Kidney epithelial cell (primary cell): ENCODE measurements at regions not wholly inside any gene's neighbourhood (a gene's known extent, or its start where the extent isn't known, plus 50 kb on each side); places are given as distances from the start of the nearest gene placed in this dataset.

ENCODE experiments used
- DNase-seq: peaks from one replicate; pipeline ENCODE4 v3.0.0-alpha.2; 2010; ENCODE audit warnings: low read depth
- H3K27me3 ChIP-seq: 2 replicates; pipeline ENCODE4 v1.6.0; 2011; ENCODE audit warnings: low read length; ENCODE audit not compliant: control insufficient read depth, insufficient read depth
- H3K36me3 ChIP-seq: 2 replicates; pipeline ENCODE4 v1.5.1; 2011; ENCODE audit warnings: low read length; ENCODE audit not compliant: control insufficient read depth, insufficient read depth
- H3K4me3 ChIP-seq: 2 replicates; pipeline ENCODE4 v1.5.1; 2011; ENCODE audit warnings: low read depth, mild to moderate bottlenecking, control low read depth, low read length
- TF ChIP-seq, protein P1 (sequence below): IDR thresholded peaks from 2 replicates; pipeline ENCODE4 v1.5.1; 2011; ENCODE audit warnings: mild to moderate bottlenecking, moderate library complexity, low read length, control low read depth, inconsistent platforms; ENCODE audit not compliant: insufficient read depth, poor library complexity, severe bottlenecking

DNA sequence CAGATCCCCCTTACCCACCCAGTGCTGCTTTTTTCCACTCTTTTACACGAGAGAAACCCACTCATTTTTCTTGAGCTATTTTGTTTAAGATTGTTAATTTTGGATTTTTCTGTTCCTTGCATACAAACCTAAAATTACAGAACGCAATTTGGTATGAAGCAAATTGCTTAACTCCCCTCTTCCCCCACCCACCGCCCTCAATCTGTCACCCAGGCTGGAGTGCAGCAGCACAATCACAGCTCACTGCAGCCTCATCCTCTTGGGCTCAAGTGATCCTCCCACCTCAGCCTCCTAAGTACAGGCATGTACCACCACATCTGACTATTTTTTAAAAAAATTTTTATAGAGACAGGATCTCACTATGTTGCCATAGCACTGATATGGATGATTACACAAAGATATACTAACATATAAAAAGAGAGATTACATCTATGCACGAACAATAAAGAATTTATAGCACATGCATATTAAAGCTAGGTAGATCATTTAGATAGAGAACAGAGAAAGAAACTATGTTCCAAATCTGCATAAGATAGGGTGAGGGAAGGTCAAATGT lies 203.6 kb downstream of the PIK3R1 start:
- Histone ChIP-seq H3K4me3 (no peak overlapping the region), H3K36me3 (no peaks in the 10 kb centered on the region), H3K27me3 (no peaks in the 10 kb centered on the region)
- TF ChIP-seq, protein P1, sequence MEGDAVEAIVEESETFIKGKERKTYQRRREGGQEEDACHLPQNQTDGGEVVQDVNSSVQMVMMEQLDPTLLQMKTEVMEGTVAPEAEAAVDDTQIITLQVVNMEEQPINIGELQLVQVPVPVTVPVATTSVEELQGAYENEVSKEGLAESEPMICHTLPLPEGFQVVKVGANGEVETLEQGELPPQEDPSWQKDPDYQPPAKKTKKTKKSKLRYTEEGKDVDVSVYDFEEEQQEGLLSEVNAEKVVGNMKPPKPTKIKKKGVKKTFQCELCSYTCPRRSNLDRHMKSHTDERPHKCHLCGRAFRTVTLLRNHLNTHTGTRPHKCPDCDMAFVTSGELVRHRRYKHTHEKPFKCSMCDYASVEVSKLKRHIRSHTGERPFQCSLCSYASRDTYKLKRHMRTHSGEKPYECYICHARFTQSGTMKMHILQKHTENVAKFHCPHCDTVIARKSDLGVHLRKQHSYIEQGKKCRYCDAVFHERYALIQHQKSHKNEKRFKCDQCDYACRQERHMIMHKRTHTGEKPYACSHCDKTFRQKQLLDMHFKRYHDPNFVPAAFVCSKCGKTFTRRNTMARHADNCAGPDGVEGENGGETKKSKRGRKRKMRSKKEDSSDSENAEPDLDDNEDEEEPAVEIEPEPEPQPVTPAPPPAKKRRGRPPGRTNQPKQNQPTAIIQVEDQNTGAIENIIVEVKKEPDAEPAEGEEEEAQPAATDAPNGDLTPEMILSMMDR, result no peak
- no peak for DNase-seq

DNA sequence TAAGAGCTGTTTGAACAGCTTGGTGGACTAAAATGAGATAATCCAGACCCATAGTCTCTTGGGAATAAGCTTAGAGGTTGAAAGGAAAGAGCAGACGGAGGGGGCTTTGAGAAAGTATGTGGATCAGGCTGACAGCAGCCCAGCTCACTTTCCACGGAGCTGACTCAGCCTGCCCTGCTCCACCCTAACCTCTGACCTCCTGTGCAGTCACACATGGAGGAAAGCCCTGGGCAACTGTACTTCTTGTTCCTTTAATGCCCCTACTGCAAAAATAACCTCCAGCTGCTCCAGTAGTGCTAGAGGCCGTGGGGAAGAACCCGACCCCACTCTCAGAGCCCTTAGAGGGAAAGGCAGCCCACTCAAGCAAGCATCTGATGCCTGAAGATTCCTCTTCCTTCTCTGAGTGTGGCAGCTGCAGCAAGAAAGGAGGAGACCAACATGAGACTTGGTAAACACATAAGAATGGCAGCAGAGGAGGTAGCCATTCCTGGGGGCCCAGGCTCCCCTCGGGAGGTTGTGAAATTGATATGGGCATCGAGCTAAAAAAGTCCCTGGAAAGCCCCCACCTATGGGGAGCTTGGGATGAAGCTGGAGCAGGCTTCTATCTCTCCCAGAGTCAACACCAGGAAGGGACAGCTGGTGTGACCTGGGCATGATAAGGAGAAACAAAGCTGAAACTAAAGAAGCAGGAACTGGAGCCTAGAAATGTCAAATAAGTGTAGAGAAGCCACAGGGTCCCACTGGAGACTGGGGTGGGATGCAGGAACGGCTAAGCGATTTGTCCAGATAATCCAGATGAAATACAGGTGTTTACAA lies 204.3 kb downstream of the PIK3R1 start:
- DNase-seq, result no peak
- Histone ChIP-seq H3K36me3 (no peaks in the 10 kb centered on the region), H3K27me3 (no peaks in the 10 kb centered on the region), H3K4me3 (no peak overlapping the region)
- TF ChIP-seq, protein P1, result no peak

- H3K27me3 ChIP-seq, result no peaks in the 10 kb centered on the region
- H3K4me3 ChIP-seq, result no peak overlapping the region
- TF ChIP-seq, protein P1, result no peak
- DNase-seq, result no peak
- no peaks in the 10 kb centered on the region for H3K36me3 ChIP-seq
Measured at GRCh38 chr5:68420476-68421344, 205.2 kb downstream of the PIK3R1 start.

DNA sequence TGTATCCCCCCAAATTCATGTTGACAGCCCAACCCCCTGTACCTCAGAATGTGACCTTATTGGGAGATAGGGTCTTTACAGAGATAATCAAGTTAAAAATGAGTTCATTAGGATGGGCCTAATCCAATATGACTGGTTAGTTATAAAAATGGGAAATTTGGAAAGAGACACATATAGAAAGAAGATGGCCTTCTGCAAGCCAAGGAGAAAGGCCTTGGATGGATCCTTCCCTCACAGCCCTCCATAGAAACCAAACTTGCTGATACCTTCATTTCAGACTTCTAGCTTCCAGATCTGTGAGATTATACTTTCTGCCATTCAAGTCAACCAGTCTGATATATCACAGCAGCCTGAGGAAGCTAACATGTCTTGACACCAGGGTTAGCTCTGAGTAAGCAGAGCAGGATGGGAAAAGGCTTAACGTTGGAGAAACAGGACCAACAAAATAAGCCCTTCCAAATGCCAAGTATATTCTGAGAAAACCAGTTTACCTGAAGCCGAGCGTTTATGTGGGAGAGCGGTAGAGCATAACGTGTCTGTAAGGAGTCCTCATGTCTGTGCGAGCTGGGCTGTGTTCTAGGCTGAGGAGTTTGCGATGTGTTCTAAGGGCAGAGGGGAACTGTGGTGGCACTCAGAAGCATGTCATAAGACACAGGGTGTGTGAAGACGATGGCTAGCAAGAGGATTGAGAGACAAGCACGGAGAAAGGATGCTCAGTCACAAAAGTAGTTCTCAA lies 206.1 kb downstream of the PIK3R1 start:
- Histone ChIP-seq H3K4me3 (no peak overlapping the region), H3K27me3 (no peaks in the 10 kb centered on the region), H3K36me3 (no peaks in the 10 kb centered on the region)
- TF ChIP-seq, protein P1, result no peak
- no peak for DNase-seq

DNA sequence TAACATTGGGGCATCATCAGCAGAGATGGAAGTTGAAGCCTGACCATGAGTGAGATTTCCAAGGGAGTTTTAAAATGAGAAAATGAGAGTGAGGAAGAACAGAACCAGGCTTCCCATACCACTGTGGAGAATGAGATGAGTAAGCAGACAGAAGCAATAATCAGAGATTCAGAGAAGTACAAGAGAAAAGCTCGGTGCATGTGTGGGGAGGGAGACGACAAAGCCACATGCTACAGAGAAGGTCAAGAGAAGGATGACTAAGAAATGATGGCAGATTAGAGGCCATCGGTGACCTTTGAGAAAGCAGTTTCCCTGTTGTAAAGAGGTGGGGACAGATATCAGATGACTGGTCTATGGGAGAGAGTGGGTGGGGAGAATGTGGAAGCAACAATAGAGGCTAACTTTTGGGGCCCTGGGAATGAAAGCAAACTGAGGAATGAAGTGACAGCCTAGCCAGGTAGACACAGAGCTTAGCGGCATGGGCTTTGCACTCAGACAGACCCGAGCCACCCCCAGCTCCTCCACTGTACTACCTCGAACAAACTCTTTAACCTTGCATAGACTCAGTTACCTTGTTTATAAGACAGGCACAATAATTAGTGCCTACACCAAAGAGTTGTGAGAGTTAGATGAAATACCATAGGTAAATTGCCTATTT lies 207.7 kb downstream of the PIK3R1 start:
- Histone ChIP-seq H3K27me3 (no peaks in the 10 kb centered on the region), H3K4me3 (no peak overlapping the region), H3K36me3 (no peaks in the 10 kb centered on the region)
- no peak for DNase-seq
- TF ChIP-seq, protein P1, result no peak
